H9 (cell line): ENCODE measurements at regions not wholly inside any gene's neighbourhood (a gene's known extent, or its start where the extent isn't known, plus 50 kb on each side); places are given as distances from the start of the nearest gene placed in this dataset.

Experiments used
- DNase-seq: peaks from one replicate; pipeline ENCODE4 v3.0.0-alpha.2; 2017
- H2AFZ ChIP-seq: one replicate; pipeline ENCODE4 v1.6.1; 2013; ENCODE audit warnings: mild to moderate bottlenecking, low read length, control low read depth, moderate library complexity
- H2AK5ac ChIP-seq: 2 replicates; pipeline ENCODE4 v1.6.1; 2013; ENCODE audit warnings: low read length, control low read depth, mixed read lengths; ENCODE audit not compliant: insufficient read length
- H2BK120ac ChIP-seq: one replicate; pipeline ENCODE4 v1.6.1; 2013; ENCODE audit warnings: low read depth, mild to moderate bottlenecking, low read length, control low read depth, inconsistent platforms; ENCODE audit not compliant: poor library complexity, severe bottlenecking
- H2BK12ac ChIP-seq: 2 replicates; pipeline ENCODE4 v1.6.1; 2013; ENCODE audit warnings: low read length, control low read depth, mixed read lengths, low read depth; ENCODE audit not compliant: insufficient read length
- H2BK15ac ChIP-seq: 2 replicates; pipeline ENCODE4 v1.6.1; 2013; ENCODE audit warnings: low read depth, low read length, control low read depth
- H2BK20ac ChIP-seq: one replicate; pipeline ENCODE4 v1.6.1; 2013; ENCODE audit warnings: low read depth, mild to moderate bottlenecking, low read length, control low read depth, inconsistent platforms; ENCODE audit not compliant: poor library complexity, severe bottlenecking
- H2BK5ac ChIP-seq: 2 replicates; pipeline ENCODE4 v1.6.1; 2013; ENCODE audit warnings: low read length, control low read depth, mixed read lengths; ENCODE audit not compliant: insufficient read length
- H3K14ac ChIP-seq: 2 replicates; pipeline ENCODE4 v1.6.1; 2013; ENCODE audit warnings: low read length, control low read depth; ENCODE audit not compliant: insufficient read depth
- H3K18ac ChIP-seq: 2 replicates; pipeline ENCODE4 v1.6.1; 2013; ENCODE audit warnings: low read depth, mild to moderate bottlenecking, mixed read lengths, low read length, control low read depth; ENCODE audit not compliant: insufficient read length
- H3K23ac ChIP-seq: 2 replicates; pipeline ENCODE4 v1.6.1; 2013; ENCODE audit warnings: low read length, control low read depth, mixed read lengths, low read depth; ENCODE audit not compliant: insufficient read length
- H3K23me2 ChIP-seq: 2 replicates; pipeline ENCODE4 v1.6.1; 2013; ENCODE audit warnings: low read depth, mild to moderate bottlenecking, mixed read lengths, low read length, control low read depth; ENCODE audit not compliant: insufficient read length, poor library complexity, severe bottlenecking
- H3K27ac ChIP-seq: 2 replicates; pipeline ENCODE4 v1.5.1; 2013; ENCODE audit warnings: low read length, control low read depth, mixed read lengths, low read depth; ENCODE audit not compliant: insufficient read length
- H3K27me3 ChIP-seq: 2 replicates; pipeline ENCODE4 v1.6.1; 2013; ENCODE audit warnings: low read length, control low read depth, inconsistent platforms; ENCODE audit not compliant: insufficient read depth
- H3K4ac ChIP-seq: 2 replicates; pipeline ENCODE4 v1.6.1; 2013; ENCODE audit warnings: low read depth, mild to moderate bottlenecking, control low read depth, inconsistent platforms, low read length, moderate library complexity
- H3K4me1 ChIP-seq: 2 replicates; pipeline ENCODE4 v1.6.1; 2013; ENCODE audit warnings: low read length, control low read depth, inconsistent platforms; ENCODE audit not compliant: insufficient read depth
- H3K4me2 ChIP-seq: 2 replicates; pipeline ENCODE4 v1.6.1; 2013; ENCODE audit warnings: low read length, control low read depth, mixed read lengths; ENCODE audit not compliant: insufficient read length, insufficient read depth
- H3K56ac ChIP-seq: 2 replicates; pipeline ENCODE4 v1.6.1; 2013; ENCODE audit warnings: low read depth, mild to moderate bottlenecking, mixed read lengths, low read length, control low read depth; ENCODE audit not compliant: insufficient read length
- H3K79me1 ChIP-seq: 2 replicates; pipeline ENCODE4 v1.6.1; 2013; ENCODE audit warnings: low read depth, mild to moderate bottlenecking, moderate library complexity, low read length, control low read depth, inconsistent platforms; ENCODE audit not compliant: insufficient read depth, poor library complexity, severe bottlenecking
- H3K79me2 ChIP-seq: 2 replicates; pipeline ENCODE4 v1.6.1; 2013; ENCODE audit warnings: low read length, control low read depth, inconsistent platforms; ENCODE audit not compliant: insufficient read depth
- H3K9ac ChIP-seq: 2 replicates; pipeline ENCODE4 v1.6.1; 2013; ENCODE audit warnings: low read length, control low read depth, mixed read lengths; ENCODE audit not compliant: insufficient read length; ENCODE audit errors: extremely low read depth
- H3K9me3 ChIP-seq: one replicate; pipeline ENCODE4 v1.6.1; 2013; ENCODE audit warnings: low read depth, low read length, inconsistent platforms; ENCODE audit not compliant: control insufficient read depth
- H3T11ph ChIP-seq: one replicate; pipeline ENCODE4 v1.6.1; 2013; ENCODE audit warnings: mild to moderate bottlenecking, low read length, control low read depth, inconsistent platforms
- H4K20me1 ChIP-seq: one replicate; pipeline ENCODE4 v1.6.1; 2013; ENCODE audit not compliant: control insufficient read depth, insufficient read length, insufficient read depth
- H4K5ac ChIP-seq: 2 replicates; pipeline ENCODE4 v1.6.1; 2013; ENCODE audit warnings: low read depth, mild to moderate bottlenecking, mixed read lengths, low read length, control low read depth; ENCODE audit not compliant: insufficient read length
- H4K8ac ChIP-seq: replicated peaks from 2 replicates; pipeline ENCODE4 v1.6.1; 2013; ENCODE audit warnings: low read length, control low read depth, mixed read lengths, low read depth; ENCODE audit not compliant: insufficient read length
- H4K91ac ChIP-seq: 2 replicates; pipeline ENCODE4 v1.6.1; 2013; ENCODE audit warnings: low read depth, mild to moderate bottlenecking, moderate library complexity, mixed read lengths, low read length, control low read depth; ENCODE audit not compliant: insufficient read length
- H3K27ac Mint-ChIP-seq, 3 experiments: 2 replicates in 2 of 3; 3 replicates in 1 of 3; pipeline ENCODE4 v1.8.0; 2020 to 2021; ENCODE audit warnings: mixed read lengths in 3 of 3, mild to moderate bottlenecking in 1 of 3, moderate library complexity in 1 of 3
- H3K27me3 Mint-ChIP-seq: 2 replicates; pipeline ENCODE4 v1.8.0; 2021; ENCODE audit warnings: low read depth, mild to moderate bottlenecking, moderate library complexity, mixed read lengths
- H3K36me3 Mint-ChIP-seq, 3 experiments: 2 replicates in 2 of 3; 3 replicates in 1 of 3; pipeline ENCODE4 v1.8.0; 2020 to 2021; ENCODE audit warnings: low read depth in 3 of 3, mixed read lengths in 3 of 3; ENCODE audit not compliant: insufficient read depth in 1 of 3
- H3K4me1 Mint-ChIP-seq, 2 experiments: 2 replicates each; pipeline ENCODE4 v1.8.0; 2020; ENCODE audit warnings: mixed read lengths in 2 of 2
- H3K4me3 Mint-ChIP-seq, 2 experiments: 2 replicates in 1 of 2; 3 replicates in 1 of 2; pipeline ENCODE4 v1.8.0; 2020 to 2021; ENCODE audit warnings: mild to moderate bottlenecking in 2 of 2, mixed read lengths in 2 of 2, moderate library complexity in 1 of 2
- H3K9me3 Mint-ChIP-seq, 2 experiments: 2 replicates in 1 of 2; 3 replicates in 1 of 2; pipeline ENCODE4 v1.8.0; 2020; ENCODE audit warnings: mild to moderate bottlenecking in 2 of 2, mixed read lengths in 2 of 2, moderate library complexity in 1 of 2
- WGBS: extraction: QIAGEN DNeasy Blood & Tissue Kit; methylation state at CpG from one replicate; pipeline ENCODE4 v1.1.7; 2013; ENCODE audit warnings: missing lambda C conversion rate, low lambda C conversion rate, mixed read lengths; ENCODE audit not compliant: insufficient read length; ENCODE audit errors: extremely low coverage; 5-methylcytosine and 5-hydroxymethylcytosine counted together
- TF ChIP-seq, protein P1 (sequence below): fragments of 200-600 bp; sonication (generic); conservative IDR thresholded peaks from 3 replicates; pipeline ENCODE4 v1.8.0; 2021; ENCODE audit warnings: antibody characterized with exemption, mild to moderate bottlenecking

DNA sequence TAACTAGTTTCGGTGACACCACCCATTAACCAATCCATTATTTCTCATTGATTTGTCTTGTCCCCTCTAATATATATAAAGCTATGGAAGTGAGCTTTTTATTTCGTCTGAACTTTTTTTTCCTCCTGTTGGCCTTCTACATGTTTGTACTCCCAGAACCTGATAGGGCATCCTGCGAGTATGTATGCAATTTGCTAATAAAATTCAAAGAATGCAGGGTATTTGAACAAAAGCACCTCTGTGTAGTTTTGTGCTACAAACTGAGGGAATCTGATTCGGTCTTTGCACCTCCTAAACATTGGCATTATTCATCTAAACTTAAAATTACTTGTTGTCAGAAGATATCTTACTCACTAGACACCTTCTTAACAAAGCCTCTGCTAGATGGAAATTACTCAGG lies 242.9 kb upstream of the TMEFF2 start:
- no peaks in the 10 kb centered on the region for H3K9me3 Mint-ChIP-seq
- Histone ChIP-seq H3K4me1 (no peaks in the 10 kb centered on the region), H3K4me2 (no peak overlapping the region), H2BK12ac (no peak overlapping the region), H3K18ac (no peak overlapping the region), H3K56ac (no peak overlapping the region), H3K4ac (no peak overlapping the region), H4K91ac (no peak overlapping the region), H2BK15ac (no peak overlapping the region), H3K27ac (no peak overlapping the region), H2AK5ac (no peak overlapping the region), H2BK20ac (no peak overlapping the region), H4K5ac (no peak overlapping the region), H3K79me2 (no peaks in the 10 kb centered on the region), H3K79me1 (no peaks in the 10 kb centered on the region), H4K8ac (no peak overlapping the region), H3K14ac (no peak overlapping the region), H3K9ac (no peak overlapping the region), H2BK5ac (no peak overlapping the region), H2BK120ac (no peak overlapping the region), H4K20me1 (no peaks in the 10 kb centered on the region), H3K9me3 (no peaks in the 10 kb centered on the region), H3K23me2 (no peaks in the 10 kb centered on the region), H3K23ac (no peak overlapping the region), H3K27me3 (no peaks in the 10 kb centered on the region), H3T11ph (no peak overlapping the region), H2AFZ (no peak overlapping the region)
- H3K4me3 Mint-ChIP-seq = no peak overlapping the region
- DNase-seq = no peak
- no CpG with 5 or more reads among the region's 4 CpGs for WGBS
- H3K27me3 Mint-ChIP-seq = no peaks in the 10 kb centered on the region
- no peaks in the 10 kb centered on the region for H3K36me3 Mint-ChIP-seq
- no peak overlapping the region for H3K27ac Mint-ChIP-seq
- H3K4me1 Mint-ChIP-seq = peaks cover 5 to 9% of the 10 kb centered on the region in 2 experiments; a peak in 1 of 4 replicates
- TF ChIP-seq, protein P1, sequence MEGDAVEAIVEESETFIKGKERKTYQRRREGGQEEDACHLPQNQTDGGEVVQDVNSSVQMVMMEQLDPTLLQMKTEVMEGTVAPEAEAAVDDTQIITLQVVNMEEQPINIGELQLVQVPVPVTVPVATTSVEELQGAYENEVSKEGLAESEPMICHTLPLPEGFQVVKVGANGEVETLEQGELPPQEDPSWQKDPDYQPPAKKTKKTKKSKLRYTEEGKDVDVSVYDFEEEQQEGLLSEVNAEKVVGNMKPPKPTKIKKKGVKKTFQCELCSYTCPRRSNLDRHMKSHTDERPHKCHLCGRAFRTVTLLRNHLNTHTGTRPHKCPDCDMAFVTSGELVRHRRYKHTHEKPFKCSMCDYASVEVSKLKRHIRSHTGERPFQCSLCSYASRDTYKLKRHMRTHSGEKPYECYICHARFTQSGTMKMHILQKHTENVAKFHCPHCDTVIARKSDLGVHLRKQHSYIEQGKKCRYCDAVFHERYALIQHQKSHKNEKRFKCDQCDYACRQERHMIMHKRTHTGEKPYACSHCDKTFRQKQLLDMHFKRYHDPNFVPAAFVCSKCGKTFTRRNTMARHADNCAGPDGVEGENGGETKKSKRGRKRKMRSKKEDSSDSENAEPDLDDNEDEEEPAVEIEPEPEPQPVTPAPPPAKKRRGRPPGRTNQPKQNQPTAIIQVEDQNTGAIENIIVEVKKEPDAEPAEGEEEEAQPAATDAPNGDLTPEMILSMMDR = no peak
